Kidney capillary endothelial cell (primary cell): ENCODE measurements at regions not wholly inside any gene's neighbourhood (a gene's known extent, or its start where the extent isn't known, plus 50 kb on each side); places are given as distances from the start of the nearest gene placed in this dataset.
A peak's percentile ranks its signal among the peaks of the same experiment; 100 is the strongest.
"Not testable (repeated sequence)": the region's sequence is repeated elsewhere in the genome, so short reads cannot be mapped to it uniquely, and the experiment has no call there.

Source experiments
- DNase-seq: peaks from one replicate; pipeline ENCODE4 v3.0.0-alpha.2; 2018; ENCODE audit warnings: low spot score

GRCh38 chr10:50999163-50999562, 75.1 kb upstream of the PRKG1 start:
- no peak for DNase-seq

GRCh38 chr10:51000164-51000563, 74.1 kb upstream of the PRKG1 start:
- DNase-seq = peak; percentile 49

GRCh38 chr10:51000976-51001375, 73.3 kb upstream of the PRKG1 start:
- peak; percentile 21 for DNase-seq

GRCh38 chr10:51001587-51001986, 72.7 kb upstream of the PRKG1 start:
- DNase-seq = peak; percentile 53

- DNase-seq = no peak
Observed at GRCh38 chr10:51002469-51002868, 71.8 kb upstream of the PRKG1 start.

- DNase-seq = no peak
Observed at GRCh38 chr10:51004776-51005175, 69.5 kb upstream of the PRKG1 start.

- DNase-seq = no peak
Observed at GRCh38 chr10:51005551-51005950, 68.7 kb upstream of the PRKG1 start.

GRCh38 chr10:51006686-51007085, 67.6 kb upstream of the PRKG1 start:
- no peak for DNase-seq

- DNase-seq = no peak
Observed at GRCh38 chr10:51007781-51008180, 66.5 kb upstream of the PRKG1 start.

GRCh38 chr10:51008346-51008745, 65.9 kb upstream of the PRKG1 start:
- no peak for DNase-seq

GRCh38 chr10:51010977-51011376, 63.3 kb upstream of the PRKG1 start:
- no peak for DNase-seq

- DNase-seq = no peak
Observed at GRCh38 chr10:51012073-51012472, 62.2 kb upstream of the PRKG1 start.

- no peak for DNase-seq
Observed at GRCh38 chr10:51014680-51015389, 59.5 kb upstream of the PRKG1 start.

- DNase-seq = not testable (repeated sequence)
Observed at GRCh38 chr10:51015390-51015754, 58.9 kb upstream of the PRKG1 start.

GRCh38 chr10:51020200-51020599, 54.1 kb upstream of the PRKG1 start:
- no peak for DNase-seq

GRCh38 chr10:51022933-51023585, 51.2 kb upstream of the PRKG1 start:
- DNase-seq = no peak

GRCh38 chr10:51023636-51024035, 50.7 kb upstream of the PRKG1 start:
- DNase-seq = no peak
